ENCODE measurements at regions not wholly inside any gene's neighbourhood (a gene's known extent, or its start where the extent isn't known, plus 50 kb on each side); places are given as distances from the start of the nearest gene placed in this dataset.

DNA sequence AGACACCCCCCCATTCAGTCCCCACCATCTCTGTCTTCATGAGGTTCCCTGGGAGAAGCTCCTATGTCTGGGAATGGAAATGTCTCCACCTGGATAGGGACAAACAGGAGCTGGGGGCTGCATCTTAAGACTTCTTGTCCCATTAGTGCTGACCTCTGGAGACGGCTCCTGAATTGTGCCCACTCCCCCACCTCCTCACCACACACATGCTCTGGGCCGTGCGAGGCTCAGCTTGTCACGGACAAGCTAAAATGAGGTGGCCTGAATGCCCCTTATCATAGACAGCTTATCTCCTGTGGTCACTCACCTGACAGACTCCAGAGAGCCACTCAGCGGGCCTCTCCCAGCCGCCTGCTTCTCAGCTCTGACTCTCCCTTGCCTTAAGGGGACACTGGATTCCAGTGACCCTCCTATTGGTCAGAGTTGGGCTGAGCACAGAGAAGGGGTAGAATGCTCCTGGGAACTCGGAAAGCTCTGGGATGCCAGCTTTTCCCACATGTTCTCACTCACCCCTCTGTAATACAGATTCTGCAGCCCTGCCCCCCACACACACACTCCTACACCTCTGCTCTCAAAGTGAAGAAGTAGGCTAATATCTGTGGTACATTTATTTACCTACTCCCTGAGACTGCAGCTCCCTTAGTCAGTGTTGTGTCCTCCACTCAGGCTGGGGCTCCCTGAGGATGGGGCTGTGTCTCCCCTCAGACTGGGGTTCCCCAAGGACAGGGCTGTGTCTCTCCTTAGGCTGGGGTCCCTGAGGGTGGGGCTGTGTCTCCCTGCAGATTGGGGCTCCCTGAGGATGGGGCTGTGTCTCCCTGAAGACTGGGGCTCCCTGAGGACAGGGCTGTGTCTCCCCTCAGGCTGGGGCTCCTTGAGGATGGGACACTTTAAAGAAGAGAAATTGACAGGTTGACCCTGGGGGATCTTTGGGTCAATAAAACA lies 167.5 kb downstream of the VEGFA start (continued):
- TF ChIP-seq EP300 (IDR thresholded peaks at IDR 0.05; ENCODE audit: low read length) (peak; percentile 80), NR2F6 (CRISPR knock-in tag; IDR thresholded peaks at IDR 0.05) (0 out of 2 replicates have a peak, but pooled peaks have one; percentile 12), CC2D1A (IDR thresholded peaks at IDR 0.05) (peak; percentile 49; the same call in 1 of the 2 replicates), STAT5A (IDR thresholded peaks at IDR 0.05; ENCODE audit: borderline replicate concordance, low read length) (no peak), SREBF1 (IDR thresholded peaks at IDR 0.05; ENCODE audit: borderline replicate concordance, low read depth, low read length) (peak; percentile 92; the same call in 1 of the 2 replicates), ZNF785 (CRISPR knock-in tag; IDR thresholded peaks at IDR 0.05) (no peak), EGR1 (conservative IDR thresholded peaks at IDR 0.05) (no peak), TAL1 (IDR thresholded peaks at IDR 0.05) (0 out of 2 replicates have a peak, but pooled peaks have one; percentile 17), ZNF707 (CRISPR knock-in tag; conservative IDR thresholded peaks at IDR 0.05) (no peak), HMG20A (CRISPR knock-in tag; conservative IDR thresholded peaks at IDR 0.05) (no peak), HMG20B (CRISPR knock-in tag; IDR thresholded peaks at IDR 0.05) (no peak), NBN (IDR thresholded peaks at IDR 0.05; ENCODE audit: low read depth) (0 out of 2 replicates have a peak, but pooled peaks have one; percentile 65), KLF10 (CRISPR knock-in tag; IDR thresholded peaks at IDR 0.05) (no peak), CXXC5 (CRISPR knock-in tag; IDR thresholded peaks at IDR 0.05) (peak; percentile 95), TOE1 (IDR thresholded peaks at IDR 0.05; ENCODE audit: borderline replicate concordance) (peak; percentile 41; the same call in 1 of the 2 replicates), TOE1 (CRISPR knock-in tag; IDR thresholded peaks at IDR 0.05; ENCODE audit: borderline replicate concordance, low read depth) (no peak), CAMTA2 (CRISPR knock-in tag; conservative IDR thresholded peaks at IDR 0.05) (no peak), MTA1 (IDR thresholded peaks at IDR 0.05; ENCODE audit: borderline replicate concordance) (peak; percentile 89; the same call in 1 of the 2 replicates), ZNF124 (CRISPR knock-in tag; IDR thresholded peaks at IDR 0.05) (no peak), GABPA (tag; conservative IDR thresholded peaks at IDR 0.05; ENCODE audit: low read depth) (no peak), MAZ (CRISPR knock-in tag; conservative IDR thresholded peaks at IDR 0.05 in 1 of 2, IDR thresholded peaks at IDR 0.05 in 1 of 2) (peak; percentile 72 to 73; a peak in 3 of 4 replicates)
- TF ChIP-seq, protein P1, sequence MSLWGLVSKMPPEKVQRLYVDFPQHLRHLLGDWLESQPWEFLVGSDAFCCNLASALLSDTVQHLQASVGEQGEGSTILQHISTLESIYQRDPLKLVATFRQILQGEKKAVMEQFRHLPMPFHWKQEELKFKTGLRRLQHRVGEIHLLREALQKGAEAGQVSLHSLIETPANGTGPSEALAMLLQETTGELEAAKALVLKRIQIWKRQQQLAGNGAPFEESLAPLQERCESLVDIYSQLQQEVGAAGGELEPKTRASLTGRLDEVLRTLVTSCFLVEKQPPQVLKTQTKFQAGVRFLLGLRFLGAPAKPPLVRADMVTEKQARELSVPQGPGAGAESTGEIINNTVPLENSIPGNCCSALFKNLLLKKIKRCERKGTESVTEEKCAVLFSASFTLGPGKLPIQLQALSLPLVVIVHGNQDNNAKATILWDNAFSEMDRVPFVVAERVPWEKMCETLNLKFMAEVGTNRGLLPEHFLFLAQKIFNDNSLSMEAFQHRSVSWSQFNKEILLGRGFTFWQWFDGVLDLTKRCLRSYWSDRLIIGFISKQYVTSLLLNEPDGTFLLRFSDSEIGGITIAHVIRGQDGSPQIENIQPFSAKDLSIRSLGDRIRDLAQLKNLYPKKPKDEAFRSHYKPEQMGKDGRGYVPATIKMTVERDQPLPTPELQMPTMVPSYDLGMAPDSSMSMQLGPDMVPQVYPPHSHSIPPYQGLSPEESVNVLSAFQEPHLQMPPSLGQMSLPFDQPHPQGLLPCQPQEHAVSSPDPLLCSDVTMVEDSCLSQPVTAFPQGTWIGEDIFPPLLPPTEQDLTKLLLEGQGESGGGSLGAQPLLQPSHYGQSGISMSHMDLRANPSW (CRISPR knock-in tag; IDR thresholded peaks at IDR 0.05) = peak; percentile 48; the same call in 1 of the 2 replicates
- TF ChIP-seq, protein P2, sequence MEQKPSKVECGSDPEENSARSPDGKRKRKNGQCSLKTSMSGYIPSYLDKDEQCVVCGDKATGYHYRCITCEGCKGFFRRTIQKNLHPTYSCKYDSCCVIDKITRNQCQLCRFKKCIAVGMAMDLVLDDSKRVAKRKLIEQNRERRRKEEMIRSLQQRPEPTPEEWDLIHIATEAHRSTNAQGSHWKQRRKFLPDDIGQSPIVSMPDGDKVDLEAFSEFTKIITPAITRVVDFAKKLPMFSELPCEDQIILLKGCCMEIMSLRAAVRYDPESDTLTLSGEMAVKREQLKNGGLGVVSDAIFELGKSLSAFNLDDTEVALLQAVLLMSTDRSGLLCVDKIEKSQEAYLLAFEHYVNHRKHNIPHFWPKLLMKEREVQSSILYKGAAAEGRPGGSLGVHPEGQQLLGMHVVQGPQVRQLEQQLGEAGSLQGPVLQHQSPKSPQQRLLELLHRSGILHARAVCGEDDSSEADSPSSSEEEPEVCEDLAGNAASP (IDR thresholded peaks at IDR 0.05) = no peak
- TF ChIP-seq, protein P3, sequence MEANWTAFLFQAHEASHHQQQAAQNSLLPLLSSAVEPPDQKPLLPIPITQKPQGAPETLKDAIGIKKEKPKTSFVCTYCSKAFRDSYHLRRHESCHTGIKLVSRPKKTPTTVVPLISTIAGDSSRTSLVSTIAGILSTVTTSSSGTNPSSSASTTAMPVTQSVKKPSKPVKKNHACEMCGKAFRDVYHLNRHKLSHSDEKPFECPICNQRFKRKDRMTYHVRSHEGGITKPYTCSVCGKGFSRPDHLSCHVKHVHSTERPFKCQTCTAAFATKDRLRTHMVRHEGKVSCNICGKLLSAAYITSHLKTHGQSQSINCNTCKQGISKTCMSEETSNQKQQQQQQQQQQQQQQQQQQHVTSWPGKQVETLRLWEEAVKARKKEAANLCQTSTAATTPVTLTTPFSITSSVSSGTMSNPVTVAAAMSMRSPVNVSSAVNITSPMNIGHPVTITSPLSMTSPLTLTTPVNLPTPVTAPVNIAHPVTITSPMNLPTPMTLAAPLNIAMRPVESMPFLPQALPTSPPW (CRISPR knock-in tag; IDR thresholded peaks at IDR 0.05) = peak; percentile 75

Measured in K562 (cell line).